Endothelial cell of umbilical vein (primary cell): ENCODE measurements at regions not wholly inside any gene's neighbourhood (a gene's known extent, or its start where the extent isn't known, plus 50 kb on each side); places are given as distances from the start of the nearest gene placed in this dataset.
A peak's percentile ranks its signal among the peaks of the same experiment; 100 is the strongest.

Source experiments
- CTCF ChIP-seq, 2 donors: IDR thresholded peaks; 1 replicate in 1 of 2; 2 replicates in 1 of 2; pipeline ENCODE4 v1.5.1; 2011; ENCODE audit warnings: low read length in 2 of 2, mild to moderate bottlenecking in 2 of 2, moderate library complexity in 2 of 2, control low read depth in 1 of 2, inconsistent platforms in 1 of 2, low read depth in 1 of 2; ENCODE audit not compliant: insufficient read depth in 1 of 2; ENCODE audit errors: extremely low read depth in 1 of 2
- EZH2 ChIP-seq: IDR thresholded peaks from 2 replicates; pipeline ENCODE4 v1.6.1; 2012; ENCODE audit warnings: borderline replicate concordance, low read depth, mild to moderate bottlenecking, moderate library complexity, low read length, inconsistent platforms; ENCODE audit not compliant: severe bottlenecking
- FOS ChIP-seq: IDR thresholded peaks from 2 replicates; pipeline ENCODE4 v1.6.1; 2011; ENCODE audit warnings: mild to moderate bottlenecking, low read length, moderate library complexity, borderline replicate concordance; ENCODE audit not compliant: insufficient read depth
- JUN ChIP-seq: IDR thresholded peaks from 2 replicates; pipeline ENCODE4 v1.6.1; 2011; ENCODE audit warnings: borderline replicate concordance, low read depth; ENCODE audit not compliant: insufficient read length, insufficient read depth
- MAX ChIP-seq: IDR thresholded peaks from 2 replicates; pipeline ENCODE4 v1.6.1; 2011; ENCODE audit not compliant: insufficient read depth, insufficient read length
- MYC ChIP-seq: IDR thresholded peaks from one replicate; pipeline ENCODE4 v1.6.1; 2011; ENCODE audit warnings: mild to moderate bottlenecking, low read depth, low read length
- POLR2A ChIP-seq: IDR thresholded peaks from 2 replicates; pipeline ENCODE4 v1.6.1; 2012; ENCODE audit warnings: low read depth, mild to moderate bottlenecking, control low read depth, low read length
- POLR2AphosphoS5 ChIP-seq: IDR thresholded peaks from 2 replicates; pipeline ENCODE4 v1.6.1; 2012; ENCODE audit warnings: low read depth, mild to moderate bottlenecking, control low read depth, low read length, moderate library complexity; ENCODE audit not compliant: insufficient read depth

DNA sequence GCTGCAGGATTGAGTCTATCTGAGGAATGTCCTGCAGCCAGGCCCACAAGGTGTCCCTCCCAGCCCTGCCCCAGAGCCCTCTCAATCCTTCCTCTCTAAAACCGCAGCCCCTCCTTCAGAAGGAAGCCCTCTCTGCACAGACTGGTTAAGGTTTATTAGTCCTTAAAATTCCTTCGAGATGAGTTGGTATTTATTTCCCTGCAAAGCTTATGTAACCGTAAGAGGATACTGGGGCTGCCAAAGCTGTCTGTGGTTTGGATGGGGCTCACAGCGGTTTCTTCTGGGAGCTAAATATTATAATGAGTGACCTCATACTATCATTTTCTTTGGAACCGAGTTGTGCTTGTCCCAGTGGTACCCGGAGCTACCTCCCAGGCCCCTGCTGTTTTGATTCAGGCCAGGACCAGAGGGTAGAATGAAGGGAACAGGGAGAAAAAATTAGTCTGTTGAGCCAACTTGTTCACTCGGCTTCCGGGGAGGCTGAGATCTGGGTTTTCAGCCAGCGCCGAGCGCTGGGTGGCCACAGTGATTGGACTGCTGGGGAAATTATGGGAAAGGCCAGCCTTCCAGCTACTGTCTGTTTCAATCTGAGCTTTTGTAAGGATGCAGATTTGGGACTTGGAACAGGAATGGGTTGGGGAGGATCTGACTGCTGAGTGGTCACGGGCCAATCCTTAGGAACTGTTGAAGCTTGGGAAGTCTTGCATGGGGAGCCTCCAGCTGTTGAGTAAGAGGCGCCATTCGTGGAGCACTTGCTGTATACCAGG, 107.5 kb downstream of the NDFIP1 start:
- no peak for TF ChIP-seq CTCF (IDR thresholded peaks at IDR 0.05; ENCODE audit: extremely low read depth in 1 of 2, insufficient read depth in 1 of 2, low read depth in 1 of 2, low read length in 2 of 2)
- no peak for TF ChIP-seq EZH2
- TF ChIP-seq MAX, result no peak
- TF ChIP-seq POLR2A, result no peak
- peak; percentile 65 for TF ChIP-seq FOS
- peak; percentile 67 for TF ChIP-seq POLR2AphosphoS5
- TF ChIP-seq MYC, result no peak
- peak; percentile 31 for TF ChIP-seq JUN
